Renal cortex interstitium (tissue), 11 donors: ENCODE measurements at regions not wholly inside any gene's neighbourhood (a gene's known extent, or its start where the extent isn't known, plus 50 kb on each side); places are given as distances from the start of the nearest gene placed in this dataset.
A peak's percentile ranks its signal among the peaks of the same experiment; 100 is the strongest.

ENCODE experiments used
- DNase-seq, 11 donors: peaks; one replicate each; pipeline ENCODE4 v3.0.0-alpha.2; 2013; ENCODE audit warnings: low read depth in 9 of 11, low spot score in 4 of 11; ENCODE audit errors: extremely low read depth in 1 of 11

DNA sequence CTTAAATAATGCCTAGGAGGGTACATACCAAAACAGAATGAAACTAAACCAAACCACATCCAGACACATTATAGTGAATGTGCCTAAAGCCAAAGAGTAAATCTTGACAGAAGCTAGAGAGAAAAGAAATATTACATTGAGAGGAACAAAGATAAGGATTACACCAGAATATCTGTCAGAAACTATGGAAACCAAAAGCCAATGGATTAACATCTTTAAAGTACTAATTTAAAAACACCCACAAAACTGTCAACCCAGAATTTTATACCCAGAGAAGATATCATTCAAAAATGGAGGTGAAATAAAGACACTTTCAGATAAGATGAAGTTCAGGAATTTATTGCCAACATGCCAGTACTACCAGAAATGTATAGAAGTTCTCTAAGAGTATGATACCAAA, 198.5 kb upstream of the ZEB2 start:
- DNase-seq: no peak

DNA sequence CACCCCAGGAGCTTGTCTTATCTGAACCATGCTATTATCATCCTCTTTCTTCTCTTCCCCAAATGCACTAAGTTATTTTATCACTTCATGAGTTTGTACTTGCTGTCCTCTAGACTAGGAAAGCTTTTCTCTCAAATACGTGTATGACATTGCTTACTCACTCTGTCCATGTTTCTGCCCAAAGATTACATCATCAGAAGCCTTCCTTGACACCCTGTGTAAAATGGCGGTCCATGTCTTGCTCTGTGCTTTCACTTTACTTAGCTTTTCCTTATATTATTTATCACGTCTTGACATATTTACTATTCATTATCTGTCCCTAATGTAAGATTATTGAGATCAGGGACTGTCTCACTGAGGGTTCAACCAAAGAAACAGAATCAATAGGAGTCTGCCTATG, 196.1 kb upstream of the ZEB2 start:
- DNase-seq: no peak

DNA sequence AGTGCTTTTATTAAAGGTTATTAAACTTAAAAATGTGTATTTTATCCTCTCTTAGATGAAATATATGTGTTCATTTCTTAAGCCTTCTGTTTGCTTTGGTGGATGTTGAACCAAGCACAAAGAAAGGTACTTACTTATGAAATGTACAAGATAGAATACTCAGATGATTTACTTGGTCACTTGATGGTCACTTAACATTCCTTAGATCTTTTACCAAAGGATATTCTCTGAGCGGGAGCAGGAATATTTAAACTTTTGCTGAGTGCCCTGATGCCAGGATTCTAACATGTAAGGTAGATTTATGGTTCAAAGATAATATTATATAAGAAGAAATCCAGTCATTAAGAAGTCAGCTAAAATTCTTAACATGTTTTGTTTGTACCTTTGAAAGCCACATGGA, 193.5 kb upstream of the ZEB2 start:
- DNase-seq: no peak

GRCh38 chr2:144712550-144712940, 192.6 kb upstream of the ZEB2 start:
- DNase-seq: peak in 1 of 11 donors; percentile 9

- DNase-seq: no peak
These were observed 192.0 kb upstream of the ZEB2 start for GRCh38 chr2:144711630-144712549.

GRCh38 chr2:144711084-144711483, 191.2 kb upstream of the ZEB2 start:
- no peak for DNase-seq

DNA sequence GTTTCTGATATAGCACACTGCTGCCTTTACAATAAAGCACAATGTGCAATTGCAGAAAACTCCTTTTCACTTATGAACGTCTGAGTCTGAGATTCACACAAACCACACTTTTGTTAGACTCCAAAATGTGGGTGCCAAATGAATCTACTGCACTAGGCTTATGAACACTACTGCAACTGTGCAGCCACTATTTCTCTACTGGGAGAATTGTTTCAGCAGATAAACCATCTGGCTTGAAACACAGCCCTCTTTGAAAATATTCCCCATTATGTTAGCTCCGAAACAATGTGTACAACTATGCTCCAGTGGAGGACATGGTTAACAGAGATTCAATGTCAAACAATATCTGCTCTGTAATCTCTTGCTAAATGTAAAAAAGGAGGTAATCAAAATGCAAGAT, 188.7 kb upstream of the ZEB2 start:
- no peak for DNase-seq

- DNase-seq: no peak
These were observed 187.9 kb upstream of the ZEB2 start for GRCh38 chr2:144707736-144708326.

GRCh38 chr2:144706647-144707046, 186.7 kb upstream of the ZEB2 start:
- no peak for DNase-seq

GRCh38 chr2:144705328-144706245, 185.7 kb upstream of the ZEB2 start:
- DNase-seq: no peak

- no peak for DNase-seq
These were observed 184.8 kb upstream of the ZEB2 start for GRCh38 chr2:144704709-144705095.

GRCh38 chr2:144703852-144704708, 184.2 kb upstream of the ZEB2 start:
- no peak for DNase-seq

GRCh38 chr2:144702051-144702450, 182.1 kb upstream of the ZEB2 start:
- DNase-seq: no peak

GRCh38 chr2:144701259-144701658, 181.3 kb upstream of the ZEB2 start:
- no peak for DNase-seq

DNA sequence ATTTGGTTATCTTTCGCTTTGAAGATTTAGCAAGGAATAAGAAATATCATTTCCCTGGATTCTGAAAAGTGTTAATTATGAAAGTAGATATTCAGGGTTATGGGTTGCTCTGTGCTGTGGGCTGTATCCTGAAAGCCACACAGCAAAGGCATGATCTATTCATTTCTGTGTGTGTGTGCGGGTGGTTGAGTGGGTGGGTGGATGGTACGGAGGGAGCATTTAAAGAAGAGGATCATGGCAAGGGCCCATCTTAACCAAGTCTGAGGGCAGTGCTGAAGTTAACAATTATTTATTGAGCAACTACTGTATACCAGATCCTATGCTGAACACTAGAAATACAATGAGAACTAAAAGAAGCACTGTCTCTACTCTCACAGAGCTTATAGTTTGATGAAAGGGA, 178.2 kb upstream of the ZEB2 start:
- DNase-seq: no peak

GRCh38 chr2:144695657-144696056, 175.7 kb upstream of the ZEB2 start:
- no peak for DNase-seq

GRCh38 chr2:144694456-144694855, 174.5 kb upstream of the ZEB2 start:
- DNase-seq: no peak

DNA sequence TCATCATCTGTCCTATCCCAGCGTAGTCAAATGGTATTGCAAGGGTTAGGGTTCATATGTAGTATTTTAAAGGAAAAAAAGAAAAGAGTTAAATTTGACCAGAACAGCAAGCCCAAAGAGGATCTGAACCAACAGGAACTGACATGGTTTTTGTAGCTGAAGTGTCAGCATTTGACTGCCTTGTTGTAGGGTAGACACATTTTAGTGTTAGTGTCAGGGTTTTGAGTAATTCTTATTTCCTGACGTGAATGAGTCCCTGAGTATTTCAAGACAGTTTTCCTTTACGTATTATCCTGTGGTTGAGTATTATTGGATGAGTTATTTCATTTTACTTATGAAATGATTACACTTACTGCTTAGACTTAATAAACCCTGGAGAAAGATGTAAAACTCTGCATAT, 173.3 kb upstream of the ZEB2 start:
- DNase-seq: no peak

GRCh38 chr2:144692661-144693060, 172.7 kb upstream of the ZEB2 start:
- DNase-seq: no peak
